RWPE1 (cell line): ENCODE measurements at regions not wholly inside any gene's neighbourhood (a gene's known extent, or its start where the extent isn't known, plus 50 kb on each side); places are given as distances from the start of the nearest gene placed in this dataset.

ENCODE experiments used
- CTCF ChIA-PET: fragments of 350-600 bp; sonication (Branson Sonifier 250); formaldehyde crosslinking; extraction: SDS; loops from one replicate; lab custom pipeline; 2021; lab: Yijun Ruan, JAX
- POLR2A ChIA-PET: fragments of 400-600 bp; formaldehyde crosslinking; extraction: SDS; loops from one replicate; lab custom pipeline; 2020; ENCODE audit warnings: antibody characterized with exemption; ENCODE audit not compliant: low non-redundant PET; lab: Yijun Ruan, JAX
- DNase-seq: peaks from one replicate; pipeline ENCODE4 v3.0.0; 2012; ENCODE audit warnings: low spot score
- H3K27ac ChIP-seq: fragments of 450-650 bp; 2 replicates; pipeline ENCODE4 v1.5.1; 2017
- TF ChIP-seq, protein P1 (sequence below): fragments of 450-650 bp; conservative IDR thresholded peaks from 2 replicates; pipeline ENCODE4 v1.5.1; 2017; ENCODE audit warnings: low read depth, mild to moderate bottlenecking

DNA sequence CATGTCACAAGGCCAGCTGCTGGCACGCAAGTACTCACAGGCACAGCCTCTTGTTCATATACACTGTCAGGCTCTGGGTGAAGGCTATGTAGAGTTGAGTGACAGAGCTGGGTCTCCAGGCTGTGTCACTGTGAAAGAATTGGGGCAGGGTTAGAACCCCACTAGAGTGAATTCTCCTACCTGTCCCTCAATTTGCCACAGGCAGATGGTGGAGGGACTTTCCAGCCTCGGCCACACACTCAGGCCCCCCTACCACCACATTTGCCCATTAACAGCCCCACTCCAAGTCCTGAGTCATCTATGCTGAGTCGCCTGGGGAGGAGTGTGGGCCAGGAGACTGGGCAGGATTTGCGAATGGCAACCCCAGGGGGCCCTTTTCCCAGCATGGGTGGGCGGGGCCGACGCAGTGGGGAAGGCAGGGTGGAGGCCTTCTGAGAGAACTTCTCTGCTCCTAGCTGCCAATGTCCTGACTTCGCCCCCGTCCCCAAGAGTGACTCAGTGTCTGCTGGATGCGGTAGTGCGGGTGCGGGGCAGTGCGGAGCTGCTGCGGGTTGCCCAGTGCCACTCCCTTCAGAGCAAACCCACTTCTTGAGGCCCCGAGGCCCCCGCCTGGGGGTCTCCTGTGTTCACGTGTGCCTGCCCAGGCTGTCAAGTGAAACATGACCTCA is 50.3 kb upstream of the PSD2 start:
- ChIA-PET POLR2A (no interaction called here), CTCF (interaction anchor here (0.5 to 4.2 kb wide), 4 partner anchors 15 to 988 kb away, joined by 3 to 40 read pairs (median 3); no protein-coding TSS in a partner anchor)
- peak; percentile 60 for DNase-seq
- H3K27ac ChIP-seq, result peak overlapping the region; percentile 4; the same call in 1 of the 2 replicates
- TF ChIP-seq, protein P1, sequence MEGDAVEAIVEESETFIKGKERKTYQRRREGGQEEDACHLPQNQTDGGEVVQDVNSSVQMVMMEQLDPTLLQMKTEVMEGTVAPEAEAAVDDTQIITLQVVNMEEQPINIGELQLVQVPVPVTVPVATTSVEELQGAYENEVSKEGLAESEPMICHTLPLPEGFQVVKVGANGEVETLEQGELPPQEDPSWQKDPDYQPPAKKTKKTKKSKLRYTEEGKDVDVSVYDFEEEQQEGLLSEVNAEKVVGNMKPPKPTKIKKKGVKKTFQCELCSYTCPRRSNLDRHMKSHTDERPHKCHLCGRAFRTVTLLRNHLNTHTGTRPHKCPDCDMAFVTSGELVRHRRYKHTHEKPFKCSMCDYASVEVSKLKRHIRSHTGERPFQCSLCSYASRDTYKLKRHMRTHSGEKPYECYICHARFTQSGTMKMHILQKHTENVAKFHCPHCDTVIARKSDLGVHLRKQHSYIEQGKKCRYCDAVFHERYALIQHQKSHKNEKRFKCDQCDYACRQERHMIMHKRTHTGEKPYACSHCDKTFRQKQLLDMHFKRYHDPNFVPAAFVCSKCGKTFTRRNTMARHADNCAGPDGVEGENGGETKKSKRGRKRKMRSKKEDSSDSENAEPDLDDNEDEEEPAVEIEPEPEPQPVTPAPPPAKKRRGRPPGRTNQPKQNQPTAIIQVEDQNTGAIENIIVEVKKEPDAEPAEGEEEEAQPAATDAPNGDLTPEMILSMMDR, result no peak

DNA sequence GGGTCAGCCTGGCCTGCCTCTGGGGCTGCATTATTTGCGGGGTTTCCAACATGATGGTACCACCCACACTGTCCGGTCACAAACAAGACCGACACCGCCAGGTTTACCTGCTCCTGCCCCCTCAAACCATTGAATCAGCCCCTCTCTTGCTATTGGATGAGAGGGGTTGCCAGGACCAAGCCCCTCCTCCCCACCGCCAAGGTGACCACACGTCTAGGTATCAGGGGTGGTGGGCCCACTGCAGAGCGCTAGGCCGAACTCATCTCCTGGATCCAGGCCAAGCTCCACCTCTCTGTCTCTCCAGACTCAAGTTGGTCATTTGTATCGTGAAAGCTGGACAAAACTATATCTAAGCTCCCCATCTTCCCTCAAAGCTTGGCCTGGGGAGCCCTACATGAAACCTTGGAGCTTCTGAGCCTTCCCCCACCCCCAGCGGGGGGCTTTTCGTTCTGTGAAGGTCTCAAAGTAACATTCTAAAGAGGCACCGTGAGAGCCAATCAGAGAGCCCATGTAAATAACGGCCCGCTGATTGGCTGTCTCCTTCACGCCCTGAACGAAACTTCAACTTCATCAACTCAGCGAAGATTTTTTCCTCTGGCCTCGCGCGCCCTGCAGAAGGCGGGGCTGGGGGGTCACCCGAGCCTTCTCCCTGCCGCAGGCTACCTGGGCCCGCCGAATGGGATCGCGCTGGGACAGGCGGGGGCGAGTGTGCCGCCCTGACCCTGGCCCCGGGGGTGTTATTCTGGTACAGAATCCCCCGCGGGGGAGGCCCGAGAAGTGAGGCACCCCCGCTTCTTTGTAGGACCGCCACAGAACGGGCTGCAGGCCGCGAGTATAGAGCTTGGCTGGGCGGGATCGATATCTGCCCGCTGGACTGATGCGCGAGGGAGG is 49.6 kb upstream of the PSD2 start:
- TF ChIP-seq, protein P1, result no peak
- peak; percentile 97 for DNase-seq
- no peak overlapping the region for H3K27ac ChIP-seq
- ChIA-PET POLR2A (interaction anchor here (0.7 kb wide), 1 partner anchor 32 kb away, joined by 6 read pairs; no protein-coding TSS in a partner anchor), CTCF (interaction anchor here (0.5 to 4.2 kb wide), 7 partner anchors 20 to 1070 kb away, joined by 3 to 40 read pairs (median 3); no protein-coding TSS in a partner anchor)
